Keratinocyte (primary cell): ENCODE measurements at regions not wholly inside any gene's neighbourhood (a gene's known extent, or its start where the extent isn't known, plus 50 kb on each side); places are given as distances from the start of the nearest gene placed in this dataset.

ENCODE experiments used
- DNase-seq: peaks from one replicate; pipeline ENCODE4 v3.0.0-alpha.2; 2011; ENCODE audit warnings: low read depth, missing footprints, low spot score
- FAIRE-seq: peaks from 2 replicates; lab custom pipeline; 2011; peaks lifted over from hg19 to GRCh38; lab: Jason Lieb, UNC
- H2AFZ ChIP-seq: 2 replicates; pipeline ENCODE4 v1.6.0; 2012; ENCODE audit warnings: low read length, control low read depth, inconsistent platforms; ENCODE audit not compliant: control insufficient read depth
- H3K27ac ChIP-seq: 2 replicates; pipeline ENCODE4 v1.5.1; 2011; ENCODE audit warnings: low read length; ENCODE audit not compliant: control insufficient read depth, insufficient read depth
- H3K27me3 ChIP-seq: 3 replicates; pipeline ENCODE4 v1.6.0; 2011; ENCODE audit warnings: low read length; ENCODE audit not compliant: control insufficient read depth, insufficient read depth; ENCODE audit errors: extremely low read depth
- H3K36me3 ChIP-seq, 2 experiments: 2 replicates in 1 of 2; 3 replicates in 1 of 2; pipeline ENCODE4 v1.5.1; 2011; ENCODE audit warnings: low read length in 2 of 2, mild to moderate bottlenecking in 1 of 2; ENCODE audit not compliant: control insufficient read depth in 2 of 2, insufficient read depth in 2 of 2; ENCODE audit errors: extremely low read depth in 1 of 2
- H3K4me1 ChIP-seq: 3 replicates; pipeline ENCODE4 v1.5.1; 2011; ENCODE audit warnings: low read length; ENCODE audit not compliant: control insufficient read depth, insufficient read depth; ENCODE audit errors: extremely low read depth
- H3K4me2 ChIP-seq: 3 replicates; pipeline ENCODE4 v1.6.0; 2011; ENCODE audit warnings: low read depth, low read length; ENCODE audit not compliant: control insufficient read depth, insufficient read depth; ENCODE audit errors: extremely low read depth
- H3K4me3 ChIP-seq, 3 experiments: fragments of 200-600 bp in 1 of 3; sonication (generic) in 1 of 3; 2 replicates in 2 of 3; 3 replicates in 1 of 3; pipeline ENCODE4 v1.5.1; 2011 to 2016; ENCODE audit warnings: low read length in 3 of 3, mild to moderate bottlenecking in 3 of 3, control low read depth in 2 of 3, inconsistent platforms in 1 of 3, low read depth in 1 of 3, mixed read lengths in 1 of 3, mixed run types in 1 of 3, moderate library complexity in 1 of 3; ENCODE audit not compliant: control insufficient read depth in 2 of 3, insufficient read depth in 2 of 3; ENCODE audit errors: extremely low read depth in 1 of 3
- H3K79me2 ChIP-seq: 2 replicates; pipeline ENCODE4 v1.6.0; 2012; ENCODE audit warnings: low read length; ENCODE audit not compliant: control insufficient read depth, insufficient read depth
- H3K9ac ChIP-seq: 3 replicates; pipeline ENCODE4 v1.6.0; 2011; ENCODE audit warnings: low read length; ENCODE audit not compliant: control insufficient read depth, insufficient read depth; ENCODE audit errors: extremely low read depth
- H3K9me1 ChIP-seq: 3 replicates; pipeline ENCODE4 v1.6.0; 2011; ENCODE audit warnings: low read length; ENCODE audit not compliant: control insufficient read depth, insufficient read depth; ENCODE audit errors: extremely low read depth
- H3K9me3 ChIP-seq: 2 replicates; pipeline ENCODE4 v1.5.1; 2012; ENCODE audit warnings: low read depth, low read length; ENCODE audit not compliant: control insufficient read depth
- H4K20me1 ChIP-seq: 3 replicates; pipeline ENCODE4 v1.6.0; 2011; ENCODE audit warnings: low read length; ENCODE audit not compliant: control insufficient read depth, insufficient read depth; ENCODE audit errors: extremely low read depth
- EZH2 ChIP-seq: IDR thresholded peaks from one replicate; pipeline ENCODE4 v1.6.1; 2012; ENCODE audit warnings: inconsistent platforms, mild to moderate bottlenecking, low read length, moderate library complexity
- dilution Hi-C: fragments of 300-500 bp; cut with MboI; formaldehyde crosslinking; loops from one replicate; pipeline ENCODE4 v1.7.0; 2020; ENCODE audit warnings: low sequenced_read_pairs; ENCODE audit not compliant: extremely low pct_ligation_motif_present
- TF ChIP-seq, protein P1 (sequence below), 3 experiments: IDR thresholded peaks in 1 of 3; conservative IDR thresholded peaks in 1 of 3; optimal IDR thresholded peaks in 1 of 3; 2 replicates in 2 of 3; 3 replicates in 1 of 3; pipeline versions ENCODE3 to v1.5.1; 2011; ENCODE audit warnings: low read length in 3 of 3, mild to moderate bottlenecking in 3 of 3, moderate library complexity in 2 of 3, control low read depth in 1 of 3, inconsistent platforms in 1 of 3; ENCODE audit not compliant: insufficient read depth in 2 of 3; ENCODE audit errors: extremely low read depth in 1 of 3

DNA sequence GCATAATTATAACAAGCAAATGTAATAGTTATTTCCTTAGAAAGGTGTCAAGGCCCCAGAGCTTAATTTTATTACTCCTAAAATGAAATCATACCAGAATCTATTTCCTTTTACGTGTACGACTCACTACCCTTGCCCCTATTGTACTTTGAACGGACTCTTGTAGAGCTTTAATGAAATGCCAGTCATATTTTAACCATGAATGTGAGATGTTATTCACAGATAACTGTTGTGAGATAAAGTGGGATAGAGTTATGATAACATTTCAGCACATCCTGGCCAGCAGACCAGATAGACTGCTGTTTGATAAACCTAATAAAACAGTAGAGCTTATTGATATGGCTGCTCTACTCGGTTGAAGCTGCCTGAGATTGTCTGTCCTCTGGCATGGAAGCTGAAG is 500.8 kb upstream of the PBX1 start:
- no peak overlapping the region for H2AFZ ChIP-seq
- no peak overlapping the region for H3K9ac ChIP-seq
- H4K20me1 ChIP-seq: no peaks in the 10 kb centered on the region
- no peaks in the 10 kb centered on the region for H3K79me2 ChIP-seq
- no peaks in the 10 kb centered on the region for H3K9me3 ChIP-seq
- no peak for TF ChIP-seq EZH2
- TF ChIP-seq, protein P1, sequence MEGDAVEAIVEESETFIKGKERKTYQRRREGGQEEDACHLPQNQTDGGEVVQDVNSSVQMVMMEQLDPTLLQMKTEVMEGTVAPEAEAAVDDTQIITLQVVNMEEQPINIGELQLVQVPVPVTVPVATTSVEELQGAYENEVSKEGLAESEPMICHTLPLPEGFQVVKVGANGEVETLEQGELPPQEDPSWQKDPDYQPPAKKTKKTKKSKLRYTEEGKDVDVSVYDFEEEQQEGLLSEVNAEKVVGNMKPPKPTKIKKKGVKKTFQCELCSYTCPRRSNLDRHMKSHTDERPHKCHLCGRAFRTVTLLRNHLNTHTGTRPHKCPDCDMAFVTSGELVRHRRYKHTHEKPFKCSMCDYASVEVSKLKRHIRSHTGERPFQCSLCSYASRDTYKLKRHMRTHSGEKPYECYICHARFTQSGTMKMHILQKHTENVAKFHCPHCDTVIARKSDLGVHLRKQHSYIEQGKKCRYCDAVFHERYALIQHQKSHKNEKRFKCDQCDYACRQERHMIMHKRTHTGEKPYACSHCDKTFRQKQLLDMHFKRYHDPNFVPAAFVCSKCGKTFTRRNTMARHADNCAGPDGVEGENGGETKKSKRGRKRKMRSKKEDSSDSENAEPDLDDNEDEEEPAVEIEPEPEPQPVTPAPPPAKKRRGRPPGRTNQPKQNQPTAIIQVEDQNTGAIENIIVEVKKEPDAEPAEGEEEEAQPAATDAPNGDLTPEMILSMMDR (optimal IDR thresholded peaks at IDR 0.05 in 1 of 3, IDR thresholded peaks at IDR 0.05 in 1 of 3, conservative IDR thresholded peaks at IDR 0.05 in 1 of 3; ENCODE audit: extremely low read depth in 1 of 3, insufficient read depth in 2 of 3, low read length in 3 of 3): no peak
- no peak overlapping the region for H3K27ac ChIP-seq
- dilution Hi-C loops: no loop called here
- H3K4me1 ChIP-seq: no peaks in the 10 kb centered on the region
- no peak for DNase-seq
- H3K4me3 ChIP-seq: no peak overlapping the region
- no peaks in the 10 kb centered on the region for H3K36me3 ChIP-seq
- H3K4me2 ChIP-seq: no peak overlapping the region
- FAIRE-seq: no peak
- no peaks in the 10 kb centered on the region for H3K27me3 ChIP-seq
- H3K9me1 ChIP-seq: no peaks in the 10 kb centered on the region

DNA sequence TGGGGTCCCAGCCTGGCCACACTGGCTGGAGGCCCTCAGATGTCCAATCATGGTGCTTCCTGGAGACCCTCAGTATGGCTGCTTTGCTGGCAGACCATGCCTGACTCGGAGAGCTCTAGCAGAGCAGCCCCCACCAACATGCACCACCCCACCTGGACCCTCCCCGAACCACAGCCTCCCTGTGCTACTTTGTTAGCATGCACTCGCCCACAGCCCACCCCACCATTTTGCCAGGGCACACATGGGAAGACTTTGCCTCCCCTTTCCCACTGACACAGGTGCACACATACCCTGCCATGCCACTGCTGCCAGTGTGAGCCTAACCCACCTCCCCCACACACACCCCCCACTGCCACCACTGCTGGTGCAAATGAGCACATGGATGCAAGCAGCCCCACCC is 497.5 kb upstream of the PBX1 start:
- DNase-seq: no peak
- TF ChIP-seq, protein P1 (optimal IDR thresholded peaks at IDR 0.05 in 1 of 3, IDR thresholded peaks at IDR 0.05 in 1 of 3, conservative IDR thresholded peaks at IDR 0.05 in 1 of 3; ENCODE audit: extremely low read depth in 1 of 3, insufficient read depth in 2 of 3, low read length in 3 of 3): no peak
- no peak for TF ChIP-seq EZH2
- Histone ChIP-seq H3K4me3 (no peak overlapping the region), H3K79me2 (no peaks in the 10 kb centered on the region), H2AFZ (no peak overlapping the region), H3K4me1 (no peaks in the 10 kb centered on the region), H3K9me3 (no peaks in the 10 kb centered on the region), H3K36me3 (no peaks in the 10 kb centered on the region), H4K20me1 (no peaks in the 10 kb centered on the region), H3K27ac (no peak overlapping the region), H3K27me3 (no peaks in the 10 kb centered on the region), H3K4me2 (no peak overlapping the region), H3K9me1 (no peaks in the 10 kb centered on the region), H3K9ac (no peak overlapping the region)
- dilution Hi-C loops: no loop called here
- no peak for FAIRE-seq
